GM23338 (cell line): ENCODE measurements at regions not wholly inside any gene's neighbourhood (a gene's known extent, or its start where the extent isn't known, plus 50 kb on each side); places are given as distances from the start of the nearest gene placed in this dataset.

Source experiments
- ATAC-seq: fragments of 200-7000 bp; cut with Tn5 transposase; 3 replicates; pipeline ENCODE4 v1.9.1; 2020
- DNase-seq: peaks from one replicate; pipeline ENCODE4 v3.0.0-alpha.2; 2015; ENCODE audit warnings: low spot score
- H2AFZ ChIP-seq: fragments of 200-600 bp; sonication (generic); 2 replicates; pipeline ENCODE4 v1.8.0; 2016; ENCODE audit warnings: antibody characterized with exemption, mild to moderate bottlenecking, moderate library complexity
- H3F3A ChIP-seq: fragments of 200-600 bp; sonication (generic); replicated peaks from 2 replicates; pipeline ENCODE4 v1.8.0; 2017; ENCODE audit warnings: antibody characterized with exemption, mixed run types, low read depth
- H3K27ac ChIP-seq: fragments of 200-600 bp; sonication (generic); 2 replicates; pipeline ENCODE4 v1.6.1; 2016; ENCODE audit warnings: low read depth
- H3K27me3 ChIP-seq: fragments of 200-600 bp; sonication (generic); 2 replicates; pipeline ENCODE4 v1.8.0; 2016; ENCODE audit warnings: mild to moderate bottlenecking, mixed run types, moderate library complexity; ENCODE audit not compliant: insufficient read depth
- H3K36me3 ChIP-seq: fragments of 200-600 bp; sonication (generic); 2 replicates; pipeline ENCODE4 v1.8.0; 2016; ENCODE audit warnings: mild to moderate bottlenecking; ENCODE audit not compliant: insufficient read depth
- H3K4me1 ChIP-seq: fragments of 200-600 bp; sonication (generic); 2 replicates; pipeline ENCODE4 v1.8.0; 2016; ENCODE audit warnings: mild to moderate bottlenecking, moderate library complexity; ENCODE audit not compliant: insufficient read depth
- H3K4me2 ChIP-seq: fragments of 200-600 bp; sonication (generic); 2 replicates; pipeline ENCODE4 v1.7.1; 2017; ENCODE audit warnings: mixed run types
- H3K4me3 ChIP-seq: fragments of 200-600 bp; sonication (generic); 2 replicates; pipeline ENCODE4 v1.6.1; 2016; ENCODE audit warnings: mixed run types
- H3K79me2 ChIP-seq: fragments of 200-600 bp; sonication (generic); replicated peaks from 2 replicates; pipeline ENCODE4 v1.8.0; 2017; ENCODE audit warnings: mild to moderate bottlenecking; ENCODE audit not compliant: insufficient read depth
- H3K9me2 ChIP-seq: fragments of 200-600 bp; sonication (generic); 2 replicates; pipeline ENCODE4 v1.8.0; 2017; ENCODE audit not compliant: insufficient read depth
- H4K20me1 ChIP-seq: fragments of 200-600 bp; sonication (generic); replicated peaks from 2 replicates; pipeline ENCODE4 v1.8.0; 2017; ENCODE audit warnings: mild to moderate bottlenecking; ENCODE audit not compliant: insufficient read depth
- H3K27ac Mint-ChIP-seq: 2 replicates; pipeline ENCODE4 v1.8.0; 2020; ENCODE audit warnings: inconsistent platforms, mild to moderate bottlenecking, moderate library complexity, mixed read lengths
- H3K27me3 Mint-ChIP-seq: 3 replicates; pipeline ENCODE4 v1.8.0; 2022; ENCODE audit warnings: low read depth, mild to moderate bottlenecking, moderate library complexity, mixed read lengths, inconsistent platforms; ENCODE audit not compliant: insufficient read depth, poor library complexity
- H3K36me3 Mint-ChIP-seq: 3 replicates; pipeline ENCODE4 v1.8.0; 2021; ENCODE audit warnings: low read depth, mild to moderate bottlenecking, inconsistent platforms, moderate library complexity, mixed read lengths
- H3K4me1 Mint-ChIP-seq: 3 replicates; pipeline ENCODE4 v1.8.0; 2020; ENCODE audit warnings: mild to moderate bottlenecking, inconsistent platforms, mixed read lengths
- H3K4me3 Mint-ChIP-seq: 3 replicates; pipeline ENCODE4 v1.8.0; 2021; ENCODE audit warnings: moderate library complexity, mild to moderate bottlenecking, inconsistent platforms, mixed read lengths
- H3K9me3 Mint-ChIP-seq: 3 replicates; pipeline ENCODE4 v1.8.0; 2020; ENCODE audit warnings: moderate library complexity, mild to moderate bottlenecking, inconsistent platforms, mixed read lengths
- CREB1 ChIP-seq: fragments of 250-450 bp; sonication (Bioruptor Pico); IDR thresholded peaks from 2 replicates; pipeline ENCODE4 v1.5.0; 2020; ENCODE audit warnings: low read depth, mild to moderate bottlenecking, moderate library complexity
- EZH2 ChIP-seq: fragments of 200-600 bp; sonication (generic); IDR thresholded peaks from one replicate; pipeline ENCODE4 v1.8.0; 2017; ENCODE audit warnings: antibody characterized with exemption, mild to moderate bottlenecking, low read depth; ENCODE audit not compliant: unreplicated experiment
- JUNB ChIP-seq: IDR thresholded peaks from one replicate; pipeline ENCODE4 v1.6.1; 2016; ENCODE audit warnings: antibody characterized with exemption; ENCODE audit not compliant: unreplicated experiment
- NANOG ChIP-seq: IDR thresholded peaks from 2 replicates; pipeline ENCODE4 v1.6.1; 2016; ENCODE audit warnings: antibody characterized with exemption, borderline replicate concordance
- POLR2AphosphoS5 ChIP-seq: IDR thresholded peaks from 2 replicates; pipeline ENCODE4 v1.6.1; 2016; ENCODE audit warnings: antibody characterized with exemption, low read depth
- STAT1 ChIP-seq: IDR thresholded peaks from one replicate; pipeline ENCODE4 v1.6.1; 2016; ENCODE audit warnings: antibody characterized with exemption; ENCODE audit not compliant: unreplicated experiment
- ZNF114 ChIP-seq: fragments of 250-450 bp; sonication (Bioruptor Pico); IDR thresholded peaks from 2 replicates; pipeline ENCODE4 v1.5.0; 2020; ENCODE audit warnings: mild to moderate bottlenecking, moderate library complexity
- TF ChIP-seq, protein P1 (sequence below), 2 experiments: fragments of 200-600 bp in 1 of 2; sonication (generic) in 1 of 2; conservative IDR thresholded peaks; 2 replicates each; pipeline versions ENCODE4 v1.5.1 to v1.6.1; 2016 to 2017; ENCODE audit warnings: antibody characterized with exemption in 2 of 2, low read depth in 2 of 2, mild to moderate bottlenecking in 2 of 2, moderate library complexity in 1 of 2
- TF ChIP-seq, protein P2 (sequence below): IDR thresholded peaks from 2 replicates; pipeline ENCODE4 v1.6.1; 2016; ENCODE audit warnings: antibody characterized with exemption
- TF ChIP-seq, protein P3 (sequence below): fragments of 250-450 bp; sonication (Bioruptor Pico); IDR thresholded peaks from 2 replicates; pipeline ENCODE4 v1.5.0; 2020; ENCODE audit warnings: mild to moderate bottlenecking, moderate library complexity

DNA sequence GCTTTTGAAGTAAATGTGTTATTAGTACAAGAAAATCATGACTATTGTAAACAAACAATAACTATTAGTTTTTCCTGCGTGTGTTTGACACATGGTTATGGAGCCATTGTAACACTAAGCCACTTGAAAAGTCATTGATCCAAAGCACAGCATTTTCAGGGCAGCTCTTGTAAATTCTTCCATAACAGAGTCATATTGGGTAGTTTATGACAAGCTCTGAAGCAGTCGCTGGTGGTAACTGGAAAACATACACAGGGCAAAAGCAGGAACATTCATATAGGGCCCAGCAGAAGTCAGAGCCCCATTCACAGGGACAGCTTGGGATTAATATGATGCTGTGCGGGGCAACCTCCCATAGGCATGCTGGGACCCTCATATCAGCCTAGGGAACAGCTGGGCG is 483.2 kb upstream of the PTBP2 start (continued):
- TF ChIP-seq, protein P1, sequence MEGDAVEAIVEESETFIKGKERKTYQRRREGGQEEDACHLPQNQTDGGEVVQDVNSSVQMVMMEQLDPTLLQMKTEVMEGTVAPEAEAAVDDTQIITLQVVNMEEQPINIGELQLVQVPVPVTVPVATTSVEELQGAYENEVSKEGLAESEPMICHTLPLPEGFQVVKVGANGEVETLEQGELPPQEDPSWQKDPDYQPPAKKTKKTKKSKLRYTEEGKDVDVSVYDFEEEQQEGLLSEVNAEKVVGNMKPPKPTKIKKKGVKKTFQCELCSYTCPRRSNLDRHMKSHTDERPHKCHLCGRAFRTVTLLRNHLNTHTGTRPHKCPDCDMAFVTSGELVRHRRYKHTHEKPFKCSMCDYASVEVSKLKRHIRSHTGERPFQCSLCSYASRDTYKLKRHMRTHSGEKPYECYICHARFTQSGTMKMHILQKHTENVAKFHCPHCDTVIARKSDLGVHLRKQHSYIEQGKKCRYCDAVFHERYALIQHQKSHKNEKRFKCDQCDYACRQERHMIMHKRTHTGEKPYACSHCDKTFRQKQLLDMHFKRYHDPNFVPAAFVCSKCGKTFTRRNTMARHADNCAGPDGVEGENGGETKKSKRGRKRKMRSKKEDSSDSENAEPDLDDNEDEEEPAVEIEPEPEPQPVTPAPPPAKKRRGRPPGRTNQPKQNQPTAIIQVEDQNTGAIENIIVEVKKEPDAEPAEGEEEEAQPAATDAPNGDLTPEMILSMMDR (conservative IDR thresholded peaks at IDR 0.05; ENCODE audit: low read depth in 2 of 2): no peak
- TF ChIP-seq POLR2AphosphoS5 (no peak), STAT1 (no peak), EZH2 (no peak), ZNF114 (CRISPR knock-in tag) (no peak)

DNA sequence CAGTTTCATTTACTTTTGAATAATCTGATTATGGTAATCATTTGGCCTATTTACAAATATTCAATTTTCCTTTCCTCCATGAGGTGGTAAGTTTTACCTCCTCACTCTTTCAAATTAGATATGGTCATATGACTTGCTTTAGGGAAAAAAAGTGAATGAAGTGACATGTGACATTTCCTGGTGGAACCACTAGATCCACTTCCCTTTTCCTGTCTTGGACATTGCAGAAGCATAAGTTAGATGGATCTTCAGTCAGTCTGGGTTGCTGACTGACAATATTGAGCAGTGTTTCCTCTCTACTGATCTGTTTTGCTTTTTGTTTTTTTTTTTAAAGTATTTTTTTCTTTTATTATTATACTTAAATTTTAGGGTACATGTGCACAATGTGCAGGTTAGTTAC is 481.1 kb upstream of the PTBP2 start:
- Histone ChIP-seq H3K4me3 (no peak overlapping the region), H3K4me1 (no peaks in the 10 kb centered on the region), H3K36me3 (no peaks in the 10 kb centered on the region; the same call in 1 of the 2 replicates), H2AFZ (no peak overlapping the region), H3K27ac (no peak overlapping the region), H3K4me2 (no peak overlapping the region), H3K9me2 (no peaks in the 10 kb centered on the region), H3F3A (no peaks in the 10 kb centered on the region), H3K27me3 (no peaks in the 10 kb centered on the region), H3K79me2 (no peaks in the 10 kb centered on the region), H4K20me1 (no peaks in the 10 kb centered on the region)
- Mint-ChIP-seq H3K4me1 (no peaks in the 10 kb centered on the region), H3K4me3 (no peak overlapping the region), H3K36me3 (0 out of 3 replicates have a peak, but pooled peaks cover 2% of the 10 kb centered on the region), H3K27ac (no peak overlapping the region), H3K9me3 (peaks cover 3% of the 10 kb centered on the region; the same call in 1 of the 3 replicates), H3K27me3 (no peaks in the 10 kb centered on the region)
- ATAC-seq: no peak
- no peak for DNase-seq
- TF ChIP-seq STAT1: no peak
- no peak for TF ChIP-seq NANOG
- TF ChIP-seq ZNF114 (CRISPR knock-in tag): no peak
- no peak for TF ChIP-seq EZH2
- TF ChIP-seq, protein P2, sequence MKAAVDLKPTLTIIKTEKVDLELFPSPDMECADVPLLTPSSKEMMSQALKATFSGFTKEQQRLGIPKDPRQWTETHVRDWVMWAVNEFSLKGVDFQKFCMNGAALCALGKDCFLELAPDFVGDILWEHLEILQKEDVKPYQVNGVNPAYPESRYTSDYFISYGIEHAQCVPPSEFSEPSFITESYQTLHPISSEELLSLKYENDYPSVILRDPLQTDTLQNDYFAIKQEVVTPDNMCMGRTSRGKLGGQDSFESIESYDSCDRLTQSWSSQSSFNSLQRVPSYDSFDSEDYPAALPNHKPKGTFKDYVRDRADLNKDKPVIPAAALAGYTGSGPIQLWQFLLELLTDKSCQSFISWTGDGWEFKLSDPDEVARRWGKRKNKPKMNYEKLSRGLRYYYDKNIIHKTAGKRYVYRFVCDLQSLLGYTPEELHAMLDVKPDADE: no peak
- no peak for TF ChIP-seq JUNB
- TF ChIP-seq POLR2AphosphoS5: no peak
- no peak for TF ChIP-seq CREB1 (CRISPR knock-in tag)

DNA sequence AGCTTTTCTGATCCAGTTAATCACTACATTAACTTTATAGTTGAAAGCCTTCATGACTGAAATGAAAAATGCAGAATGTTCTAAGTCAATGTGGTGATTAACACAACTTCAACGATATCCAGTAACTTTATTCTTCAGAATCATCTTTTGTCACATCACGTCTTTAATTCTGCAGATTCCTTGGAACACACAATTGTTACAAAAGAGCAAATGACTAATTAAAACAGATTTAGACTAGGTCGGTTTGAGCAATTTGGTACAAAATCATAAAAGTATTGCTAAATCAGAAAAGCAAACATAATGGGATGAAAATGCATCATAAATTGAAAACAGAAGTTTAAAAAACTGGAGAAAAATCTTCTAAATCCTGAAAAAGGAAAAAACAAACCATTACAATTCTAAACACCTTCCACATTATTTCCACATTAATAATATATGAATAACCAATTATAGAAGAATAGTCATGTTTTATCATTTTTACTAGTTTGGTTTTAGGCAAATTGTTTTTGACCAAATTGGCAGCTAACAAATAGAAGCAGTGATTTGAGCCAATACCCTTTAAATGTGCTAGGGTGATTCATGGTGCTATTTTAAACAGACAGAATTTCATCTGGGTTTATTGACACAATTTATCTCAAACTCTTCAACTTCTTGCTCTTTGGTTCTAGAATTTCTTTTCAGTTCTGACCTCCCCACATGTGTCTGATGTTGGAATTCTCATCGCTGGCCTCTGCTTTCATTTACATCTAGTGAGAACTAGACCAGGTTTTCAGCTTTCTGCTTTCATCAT is 468.1 kb upstream of the PTBP2 start:
- Histone ChIP-seq H4K20me1 (no peaks in the 10 kb centered on the region), H3K27ac (no peak overlapping the region), H3K9me2 (peaks cover 3% of the 10 kb centered on the region; the same call in 1 of the 2 replicates), H3K4me1 (no peaks in the 10 kb centered on the region), H3K79me2 (no peaks in the 10 kb centered on the region), H3F3A (no peaks in the 10 kb centered on the region), H3K4me2 (no peak overlapping the region), H3K4me3 (no peak overlapping the region), H2AFZ (no peak overlapping the region), H3K27me3 (no peaks in the 10 kb centered on the region), H3K36me3 (no peaks in the 10 kb centered on the region)
- Mint-ChIP-seq H3K27me3 (peaks cover 4% of the 10 kb centered on the region), H3K36me3 (no peaks in the 10 kb centered on the region), H3K4me1 (no peaks in the 10 kb centered on the region), H3K27ac (no peak overlapping the region), H3K4me3 (no peak overlapping the region), H3K9me3 (no peaks in the 10 kb centered on the region)
- DNase-seq (no peak), ATAC-seq (no peak)
- TF ChIP-seq POLR2AphosphoS5 (no peak), ZNF114 (CRISPR knock-in tag) (no peak), EZH2 (no peak), NANOG (no peak)
- TF ChIP-seq, protein P3, sequence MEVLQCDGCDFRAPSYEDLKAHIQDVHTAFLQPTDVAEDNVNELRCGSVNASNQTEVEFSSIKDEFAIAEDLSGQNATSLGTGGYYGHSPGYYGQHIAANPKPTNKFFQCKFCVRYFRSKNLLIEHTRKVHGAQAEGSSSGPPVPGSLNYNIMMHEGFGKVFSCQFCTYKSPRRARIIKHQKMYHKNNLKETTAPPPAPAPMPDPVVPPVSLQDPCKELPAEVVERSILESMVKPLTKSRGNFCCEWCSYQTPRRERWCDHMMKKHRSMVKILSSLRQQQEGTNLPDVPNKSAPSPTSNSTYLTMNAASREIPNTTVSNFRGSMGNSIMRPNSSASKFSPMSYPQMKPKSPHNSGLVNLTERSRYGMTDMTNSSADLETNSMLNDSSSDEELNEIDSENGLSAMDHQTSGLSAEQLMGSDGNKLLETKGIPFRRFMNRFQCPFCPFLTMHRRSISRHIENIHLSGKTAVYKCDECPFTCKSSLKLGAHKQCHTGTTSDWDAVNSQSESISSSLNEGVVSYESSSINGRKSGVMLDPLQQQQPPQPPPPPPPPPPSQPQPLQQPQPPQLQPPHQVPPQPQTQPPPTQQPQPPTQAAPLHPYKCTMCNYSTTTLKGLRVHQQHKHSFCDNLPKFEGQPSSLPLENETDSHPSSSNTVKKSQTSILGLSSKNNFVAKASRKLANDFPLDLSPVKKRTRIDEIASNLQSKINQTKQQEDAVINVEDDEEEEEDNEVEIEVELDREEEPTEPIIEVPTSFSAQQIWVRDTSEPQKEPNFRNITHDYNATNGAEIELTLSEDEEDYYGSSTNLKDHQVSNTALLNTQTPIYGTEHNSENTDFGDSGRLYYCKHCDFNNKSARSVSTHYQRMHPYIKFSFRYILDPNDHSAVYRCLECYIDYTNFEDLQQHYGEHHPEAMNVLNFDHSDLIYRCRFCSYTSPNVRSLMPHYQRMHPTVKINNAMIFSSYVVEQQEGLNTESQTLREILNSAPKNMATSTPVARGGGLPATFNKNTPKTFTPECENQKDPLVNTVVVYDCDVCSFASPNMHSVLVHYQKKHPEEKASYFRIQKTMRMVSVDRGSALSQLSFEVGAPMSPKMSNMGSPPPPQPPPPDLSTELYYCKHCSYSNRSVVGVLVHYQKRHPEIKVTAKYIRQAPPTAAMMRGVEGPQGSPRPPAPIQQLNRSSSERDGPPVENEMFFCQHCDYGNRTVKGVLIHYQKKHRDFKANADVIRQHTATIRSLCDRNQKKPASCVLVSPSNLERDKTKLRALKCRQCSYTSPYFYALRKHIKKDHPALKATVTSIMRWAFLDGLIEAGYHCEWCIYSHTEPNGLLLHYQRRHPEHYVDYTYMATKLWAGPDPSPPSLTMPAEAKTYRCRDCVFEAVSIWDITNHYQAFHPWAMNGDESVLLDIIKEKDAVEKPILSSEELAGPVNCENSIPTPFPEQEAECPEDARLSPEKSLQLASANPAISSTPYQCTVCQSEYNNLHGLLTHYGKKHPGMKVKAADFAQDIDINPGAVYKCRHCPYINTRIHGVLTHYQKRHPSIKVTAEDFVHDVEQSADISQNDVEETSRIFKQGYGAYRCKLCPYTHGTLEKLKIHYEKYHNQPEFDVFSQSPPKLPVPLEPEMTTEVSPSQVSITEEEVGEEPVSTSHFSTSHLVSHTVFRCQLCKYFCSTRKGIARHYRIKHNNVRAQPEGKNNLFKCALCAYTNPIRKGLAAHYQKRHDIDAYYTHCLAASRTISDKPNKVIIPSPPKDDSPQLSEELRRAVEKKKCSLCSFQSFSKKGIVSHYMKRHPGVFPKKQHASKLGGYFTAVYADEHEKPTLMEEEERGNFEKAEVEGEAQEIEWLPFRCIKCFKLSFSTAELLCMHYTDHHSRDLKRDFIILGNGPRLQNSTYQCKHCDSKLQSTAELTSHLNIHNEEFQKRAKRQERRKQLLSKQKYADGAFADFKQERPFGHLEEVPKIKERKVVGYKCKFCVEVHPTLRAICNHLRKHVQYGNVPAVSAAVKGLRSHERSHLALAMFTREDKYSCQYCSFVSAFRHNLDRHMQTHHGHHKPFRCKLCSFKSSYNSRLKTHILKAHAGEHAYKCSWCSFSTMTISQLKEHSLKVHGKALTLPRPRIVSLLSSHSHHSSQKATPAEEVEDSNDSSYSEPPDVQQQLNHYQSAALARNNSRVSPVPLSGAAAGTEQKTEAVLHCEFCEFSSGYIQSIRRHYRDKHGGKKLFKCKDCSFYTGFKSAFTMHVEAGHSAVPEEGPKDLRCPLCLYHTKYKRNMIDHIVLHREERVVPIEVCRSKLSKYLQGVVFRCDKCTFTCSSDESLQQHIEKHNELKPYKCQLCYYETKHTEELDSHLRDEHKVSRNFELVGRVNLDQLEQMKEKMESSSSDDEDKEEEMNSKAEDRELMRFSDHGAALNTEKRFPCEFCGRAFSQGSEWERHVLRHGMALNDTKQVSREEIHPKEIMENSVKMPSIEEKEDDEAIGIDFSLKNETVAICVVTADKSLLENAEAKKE: no peak
